NCI-H1105 (cell line): ENCODE measurements at regions not wholly inside any gene's neighbourhood (a gene's known extent, or its start where the extent isn't known, plus 50 kb on each side); places are given as distances from the start of the nearest gene placed in this dataset.
"Not testable (repeated sequence)": the region's sequence is repeated elsewhere in the genome, so short reads cannot be mapped to it uniquely, and the experiment has no call there.

Source experiments
- DNase-seq: peaks from one replicate; lab custom pipeline; 2025; lab: John Stamatoyannopoulos, UW

- not testable (repeated sequence) for DNase-seq
Observed at GRCh38 chr16:32847379-32847778, 171.4 kb upstream of the TP53TG3 start.

GRCh38 chr16:32845572-32845971 is 169.6 kb upstream of the TP53TG3 start:
- DNase-seq, result not testable (repeated sequence)

- DNase-seq, result not testable (repeated sequence)
Observed at GRCh38 chr16:32842844-32843243, 166.9 kb upstream of the TP53TG3 start.

- DNase-seq, result not testable (repeated sequence)
Observed at GRCh38 chr16:32807280-32807679, 131.3 kb upstream of the TP53TG3 start.

GRCh38 chr16:32805639-32806038 is 129.7 kb upstream of the TP53TG3 start:
- not testable (repeated sequence) for DNase-seq
